ENCODE measurements at regions not wholly inside any gene's neighbourhood (a gene's known extent, or its start where the extent isn't known, plus 50 kb on each side); places are given as distances from the start of the nearest gene placed in this dataset.
"Not testable (repeated sequence)": the region's sequence is repeated elsewhere in the genome, so short reads cannot be mapped to it uniquely, and the experiment has no call there.

- DNase-seq (ENCODE audit: low spot score): no peak
These were observed 2125.7 kb upstream of the PCDH20 start for GRCh38 chr13:63541336-63541735.

- DNase-seq (ENCODE audit: low spot score): peak; percentile 12
These were observed 2124.4 kb upstream of the PCDH20 start for GRCh38 chr13:63540061-63540460.

DNA sequence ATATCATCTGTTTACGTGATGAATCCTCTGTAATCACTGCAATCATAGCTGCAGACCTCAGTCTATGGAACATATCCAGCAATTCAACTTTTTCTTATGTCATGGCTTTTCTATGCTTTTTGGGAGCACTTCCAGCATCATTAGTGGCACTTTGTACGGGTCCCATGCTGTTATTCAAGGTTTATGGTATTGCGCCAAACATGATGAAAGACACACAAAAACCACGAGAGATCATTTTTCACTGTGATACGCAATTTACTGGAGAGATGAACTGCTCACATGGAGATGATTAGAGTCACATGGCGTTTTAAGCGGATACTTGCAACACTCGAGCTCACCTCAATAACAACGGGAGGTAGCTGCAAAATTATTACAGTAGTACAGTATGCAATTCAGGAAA is 2101.7 kb upstream of the PCDH20 start:
- DNase-seq (ENCODE audit: low spot score): no peak

DNA sequence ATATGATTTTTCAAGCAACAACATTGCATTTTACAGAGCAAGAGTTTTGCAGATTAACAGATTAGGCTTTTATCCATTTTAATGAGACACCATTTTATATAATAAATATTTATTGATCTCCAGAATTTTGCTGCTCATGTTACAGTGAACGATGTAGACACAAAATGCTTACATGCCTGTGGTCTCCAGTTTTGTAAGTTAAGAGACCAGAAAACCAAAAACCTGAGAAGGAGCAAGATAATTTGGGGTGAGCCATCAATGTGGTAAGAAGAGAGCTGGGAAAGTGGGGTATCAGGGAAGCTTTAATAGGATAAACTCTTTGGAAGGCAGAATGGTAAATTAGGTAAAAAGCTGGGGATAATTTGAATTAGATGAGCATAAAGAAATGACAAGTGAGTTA is 2100.5 kb upstream of the PCDH20 start:
- DNase-seq (ENCODE audit: low spot score): no peak

DNA sequence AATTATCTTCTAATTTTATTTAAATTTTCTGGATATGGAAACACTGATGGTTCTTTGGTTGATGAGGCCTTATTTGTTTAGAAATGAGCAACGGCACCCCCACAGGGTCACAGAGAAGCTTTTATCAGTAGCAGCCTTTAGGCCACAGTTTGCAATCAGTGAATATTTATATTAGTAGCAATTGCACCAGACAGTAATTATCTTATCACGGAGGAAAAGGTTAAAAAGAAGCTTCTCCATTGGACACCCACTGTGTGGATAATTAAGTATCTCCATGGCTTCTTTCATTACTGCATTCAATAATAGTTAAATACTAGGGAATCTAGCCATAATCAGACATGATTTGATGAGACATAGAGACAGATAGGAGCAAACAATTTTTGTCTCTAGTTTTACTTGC is 2099.2 kb upstream of the PCDH20 start:
- no peak for DNase-seq (ENCODE audit: low spot score)

GRCh38 chr13:63512095-63512494 is 2096.4 kb upstream of the PCDH20 start:
- DNase-seq (ENCODE audit: low spot score): no peak

- no peak for DNase-seq (ENCODE audit: low spot score)
These were observed 2086.1 kb upstream of the PCDH20 start for GRCh38 chr13:63501702-63502101.

- DNase-seq (ENCODE audit: low spot score): no peak
These were observed 2082.0 kb upstream of the PCDH20 start for GRCh38 chr13:63497601-63498000.

DNA sequence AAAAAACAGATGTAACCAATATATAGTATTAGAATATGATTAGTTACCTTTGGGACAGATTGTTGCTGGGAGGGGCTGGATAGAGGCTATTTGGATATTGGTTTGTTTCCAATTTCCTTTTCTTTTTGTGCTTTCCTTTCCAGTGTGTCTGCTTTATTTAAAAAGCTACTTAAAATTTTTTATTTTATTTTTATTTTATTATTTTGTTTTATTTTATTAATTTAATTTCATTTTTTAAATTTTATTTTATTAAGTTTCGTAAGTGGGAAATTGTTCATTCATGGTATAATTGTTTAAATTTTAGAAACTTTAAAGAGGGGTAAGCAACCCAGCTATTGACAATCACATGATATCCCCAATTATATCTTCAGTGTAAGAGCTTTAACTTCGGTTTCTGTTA is 2077.0 kb upstream of the PCDH20 start:
- DNase-seq (ENCODE audit: low spot score): no peak

GRCh38 chr13:63490149-63490548 is 2074.5 kb upstream of the PCDH20 start:
- DNase-seq (ENCODE audit: low spot score): no peak

- peak; percentile 59 for DNase-seq (ENCODE audit: low spot score)
These were observed 2065.7 kb upstream of the PCDH20 start for GRCh38 chr13:63481334-63481733.

- no peak for DNase-seq (ENCODE audit: low spot score)
These were observed 2057.1 kb upstream of the PCDH20 start for GRCh38 chr13:63472711-63473110.

GRCh38 chr13:63463782-63464610 is 2048.3 kb upstream of the PCDH20 start:
- DNase-seq (ENCODE audit: low spot score): no peak

- DNase-seq (ENCODE audit: low spot score): no peak
These were observed 2044.9 kb upstream of the PCDH20 start for GRCh38 chr13:63460462-63461090.

- no peak for DNase-seq (ENCODE audit: low spot score)
These were observed 2041.5 kb upstream of the PCDH20 start for GRCh38 chr13:63457186-63457585.

DNA sequence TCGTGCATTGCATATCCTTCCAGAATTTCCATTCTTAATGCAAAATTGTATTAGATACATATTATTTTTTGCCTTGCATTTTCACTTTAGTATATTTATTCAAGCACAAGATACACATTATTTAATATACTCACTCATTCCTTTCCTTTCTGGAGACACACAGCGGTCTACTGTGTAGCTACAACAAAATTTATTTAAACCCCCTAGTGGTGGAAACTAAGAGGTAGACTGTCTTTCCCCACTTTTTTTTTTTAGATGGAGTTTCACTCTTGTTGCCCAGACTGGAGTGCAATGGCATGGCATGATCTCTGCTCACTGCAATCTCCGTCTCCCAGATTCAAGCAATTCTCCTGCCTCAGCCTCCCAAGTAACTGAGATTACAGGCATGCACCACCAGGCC is 2040.3 kb upstream of the PCDH20 start:
- no peak for DNase-seq (ENCODE audit: low spot score)

DNA sequence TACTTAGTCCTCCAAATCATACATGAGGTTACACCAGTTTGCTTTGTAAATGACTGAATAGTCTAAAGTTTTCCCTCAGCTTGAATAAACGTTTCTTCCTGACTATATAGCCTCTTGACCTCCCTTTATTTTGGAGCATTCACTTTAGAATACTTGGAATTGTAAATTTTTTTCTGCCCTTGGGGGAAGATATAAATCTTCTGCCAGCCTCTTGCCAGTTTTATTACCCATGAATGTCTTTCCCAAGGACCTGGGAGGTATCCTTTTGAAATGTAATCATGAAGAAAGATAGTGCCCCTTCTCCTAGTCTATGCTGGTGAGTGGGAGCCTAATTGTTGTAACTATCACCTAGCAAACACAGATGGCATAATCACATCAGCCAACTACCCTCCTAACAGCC is 2033.9 kb upstream of the PCDH20 start:
- DNase-seq (ENCODE audit: low spot score): no peak

DNA sequence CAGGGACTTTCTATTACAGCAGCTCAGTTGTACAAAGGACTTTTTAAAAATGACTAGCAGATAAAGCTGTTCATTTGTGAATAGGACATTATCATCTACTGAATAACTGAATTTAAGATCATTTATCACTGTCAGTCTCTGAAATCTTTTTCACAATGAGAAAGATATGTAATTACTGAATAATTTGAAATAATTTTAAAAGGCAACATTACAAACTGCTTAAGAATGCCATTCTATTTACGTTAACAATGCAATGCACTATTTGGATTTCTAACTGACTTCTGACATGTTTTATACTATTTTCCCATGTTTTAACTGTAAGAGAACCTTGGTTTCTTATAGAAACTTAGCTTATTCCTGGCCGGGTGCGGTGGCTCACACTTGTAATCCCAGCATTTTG is 2033.0 kb upstream of the PCDH20 start:
- DNase-seq (ENCODE audit: low spot score): no peak

DNA sequence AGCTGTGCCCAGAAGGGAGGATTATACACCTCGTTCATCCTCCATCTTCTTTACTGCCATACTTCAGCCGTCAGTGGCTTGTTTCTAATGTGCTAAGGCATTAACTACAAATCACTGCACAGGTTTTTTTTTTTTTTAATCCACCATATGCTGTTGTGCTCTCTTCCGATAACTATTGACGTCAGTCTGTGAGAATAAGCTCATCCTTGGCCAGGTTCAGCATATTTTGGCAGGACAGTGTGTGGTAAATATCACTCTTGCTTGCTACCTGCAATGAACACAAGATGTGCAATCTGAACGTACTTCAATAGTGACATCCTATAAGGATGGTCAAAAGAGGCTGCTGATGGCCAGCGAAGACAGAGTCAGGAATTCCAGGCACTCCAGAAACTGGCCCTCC is 2030.7 kb upstream of the PCDH20 start:
- peak; percentile 26 for DNase-seq (ENCODE audit: low spot score)

DNA sequence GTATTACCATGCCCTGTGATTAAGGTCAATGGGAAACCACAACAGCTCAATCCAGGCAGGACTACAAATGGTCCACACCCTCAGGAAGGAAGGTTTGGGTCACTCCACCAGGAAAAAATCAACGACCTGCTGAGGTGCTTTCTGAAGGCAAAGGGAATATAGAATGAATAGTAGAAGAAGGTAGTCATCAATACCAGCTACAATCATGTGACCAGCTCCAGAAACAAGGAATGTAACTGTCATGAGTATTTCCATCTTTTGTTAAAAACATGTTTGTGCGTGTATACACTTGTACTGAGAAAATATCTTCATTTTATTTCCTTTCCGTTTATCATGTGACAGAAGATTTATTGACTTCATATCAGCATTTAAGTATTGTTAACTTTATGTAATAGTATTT is 2028.6 kb upstream of the PCDH20 start:
- not testable (repeated sequence) for DNase-seq (ENCODE audit: low spot score)

DNA sequence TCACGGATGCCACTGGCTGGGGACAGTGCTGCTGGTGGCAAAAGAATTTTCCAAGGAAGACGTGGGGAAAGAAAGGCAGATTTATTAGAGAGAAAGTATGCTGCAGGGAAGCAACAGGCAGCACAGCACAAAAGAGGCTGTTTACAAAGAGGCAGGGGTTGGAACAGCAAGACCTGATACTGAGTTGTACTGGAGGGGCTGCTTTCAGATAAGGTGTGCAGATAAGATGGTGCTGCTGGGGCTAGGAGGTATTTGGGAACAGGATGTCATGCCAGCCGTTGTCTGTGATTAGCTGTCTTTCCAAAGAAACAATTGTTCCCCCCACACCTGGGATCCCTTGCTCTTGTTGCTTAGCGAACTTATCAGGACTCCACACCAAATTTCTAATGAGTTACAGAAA is 2023.3 kb upstream of the PCDH20 start:
- DNase-seq (ENCODE audit: low spot score): no peak

GRCh38 chr13:63436325-63436668 is 2020.6 kb upstream of the PCDH20 start:
- DNase-seq (ENCODE audit: low spot score): no peak

- no peak for DNase-seq (ENCODE audit: low spot score)
These were observed 2020.1 kb upstream of the PCDH20 start for GRCh38 chr13:63435667-63436324.
